Esophagus squamous epithelium (tissue), 4 donors: ENCODE measurements at regions not wholly inside any gene's neighbourhood (a gene's known extent, or its start where the extent isn't known, plus 50 kb on each side); places are given as distances from the start of the nearest gene placed in this dataset.

Experiments
- CTCF ChIP-seq, 6 experiments: fragments of 450-650 bp in 4 of 6; fragments of 200-600 bp in 2 of 6; sonication (generic) in 2 of 6; IDR thresholded peaks; one replicate each; pipeline ENCODE4 v1.5.1; 2016 to 2019; ENCODE audit warnings: antibody characterized with exemption in 6 of 6, mild to moderate bottlenecking in 4 of 6, moderate library complexity in 4 of 6
- POLR2A ChIP-seq, 4 donors: fragments of 450-650 bp; IDR thresholded peaks; one replicate each; pipeline ENCODE4 v1.6.1; 2017; ENCODE audit warnings: antibody characterized with exemption in 4 of 4, mild to moderate bottlenecking in 4 of 4, moderate library complexity in 3 of 4

GRCh38 chr6:98764373-98764911, 69.9 kb upstream of the POU3F2 start:
- no peak for TF ChIP-seq CTCF (IDR thresholded peaks at IDR 0.05)
- TF ChIP-seq POLR2A (IDR thresholded peaks at IDR 0.05): no peak
